T-helper 2 cell (primary cell): ENCODE measurements at regions not wholly inside any gene's neighbourhood (a gene's known extent, or its start where the extent isn't known, plus 50 kb on each side); places are given as distances from the start of the nearest gene placed in this dataset.
"Not testable (repeated sequence)": the region's sequence is repeated elsewhere in the genome, so short reads cannot be mapped to it uniquely, and the experiment has no call there.

ENCODE experiments used
- DNase-seq, 5 experiments: peaks; one replicate each; pipeline versions ENCODE4 v3.0.0 to v3.0.0-alpha.2; 2012 to 2022

- DNase-seq, result not testable (repeated sequence)
These were observed 4424.6 kb upstream of the TPTE start for GRCh38 chr21:6096560-6097424.

GRCh38 chr21:6097736-6098135, 4423.6 kb upstream of the TPTE start:
- not testable (repeated sequence) for DNase-seq

- not testable (repeated sequence) for DNase-seq
These were observed 4423.0 kb upstream of the TPTE start for GRCh38 chr21:6098191-6098935.

GRCh38 chr21:6101588-6101987, 4419.8 kb upstream of the TPTE start:
- not testable (repeated sequence) for DNase-seq

- DNase-seq, result not testable (repeated sequence)
These were observed 4416.8 kb upstream of the TPTE start for GRCh38 chr21:6104546-6104945.

GRCh38 chr21:6106686-6107567, 4414.5 kb upstream of the TPTE start:
- DNase-seq, result not testable (repeated sequence)

GRCh38 chr21:6108894-6109293, 4412.5 kb upstream of the TPTE start:
- DNase-seq, result not testable (repeated sequence)

- DNase-seq, result not testable (repeated sequence)
These were observed 4411.6 kb upstream of the TPTE start for GRCh38 chr21:6109774-6110173.

GRCh38 chr21:6110716-6111343, 4410.6 kb upstream of the TPTE start:
- not testable (repeated sequence) for DNase-seq

GRCh38 chr21:6111354-6111753, 4410.0 kb upstream of the TPTE start:
- not testable (repeated sequence) for DNase-seq

- not testable (repeated sequence) for DNase-seq
These were observed 4403.0 kb upstream of the TPTE start for GRCh38 chr21:6118336-6118735.

GRCh38 chr21:6120863-6121262, 4400.5 kb upstream of the TPTE start:
- not testable (repeated sequence) for DNase-seq

- DNase-seq, result peak in 1 of 5 experiments; percentile 8
These were observed 4398.8 kb upstream of the TPTE start for GRCh38 chr21:6122629-6123028.

GRCh38 chr21:6123224-6123623, 4398.2 kb upstream of the TPTE start:
- DNase-seq, result not testable (repeated sequence)

- DNase-seq, result not testable (repeated sequence)
These were observed 4395.7 kb upstream of the TPTE start for GRCh38 chr21:6125549-6126240.

- not testable (repeated sequence) for DNase-seq
These were observed 4394.2 kb upstream of the TPTE start for GRCh38 chr21:6126976-6127732.

GRCh38 chr21:6130734-6131133, 4390.6 kb upstream of the TPTE start:
- DNase-seq, result not testable (repeated sequence)

- not testable (repeated sequence) for DNase-seq
These were observed 4388.0 kb upstream of the TPTE start for GRCh38 chr21:6133373-6133772.

- DNase-seq, result not testable (repeated sequence)
These were observed 4387.3 kb upstream of the TPTE start for GRCh38 chr21:6133852-6134630.

- DNase-seq, result not testable (repeated sequence)
These were observed 4384.7 kb upstream of the TPTE start for GRCh38 chr21:6136732-6137131.
